Peyer's patch (tissue), 4 donors: ENCODE measurements at regions not wholly inside any gene's neighbourhood (a gene's known extent, or its start where the extent isn't known, plus 50 kb on each side); places are given as distances from the start of the nearest gene placed in this dataset.

Experiments used
- POLR2A ChIP-seq, 2 donors: fragments of 450-650 bp; IDR thresholded peaks; one replicate each; pipeline ENCODE4 v1.5.1; 2017; ENCODE audit warnings: antibody characterized with exemption in 2 of 2, mild to moderate bottlenecking in 2 of 2, moderate library complexity in 2 of 2
- TF ChIP-seq, protein P1 (sequence below), 6 experiments: fragments of 450-650 bp in 4 of 6; fragments of 200-600 bp in 2 of 6; sonication (generic) in 1 of 6; IDR thresholded peaks; one replicate each; pipeline ENCODE4 v1.5.1; 2017 to 2019; ENCODE audit warnings: antibody characterized with exemption in 6 of 6, mild to moderate bottlenecking in 3 of 6, moderate library complexity in 1 of 6

DNA sequence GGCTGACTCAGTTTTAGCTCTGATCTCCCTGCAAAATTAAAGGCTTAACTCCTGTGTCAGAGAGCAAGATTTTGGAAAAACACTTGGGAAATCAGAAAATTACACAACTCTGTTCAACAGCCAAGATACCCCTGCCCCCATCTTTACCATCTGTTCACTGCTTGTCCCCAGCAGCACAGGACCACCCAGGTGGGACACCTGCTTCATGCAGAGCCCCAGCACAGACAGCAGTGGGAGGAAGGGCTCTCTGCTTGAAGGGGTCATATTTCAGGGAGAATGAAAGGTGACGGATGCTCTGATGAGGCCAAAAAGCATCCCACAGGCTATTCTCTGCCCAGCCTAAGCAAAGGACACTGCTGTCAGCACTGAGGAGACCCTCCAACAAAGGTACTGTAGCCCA is 584.6 kb upstream of the KLHL29 start:
- TF ChIP-seq POLR2A (IDR thresholded peaks at IDR 0.05) = no peak
- TF ChIP-seq, protein P1, sequence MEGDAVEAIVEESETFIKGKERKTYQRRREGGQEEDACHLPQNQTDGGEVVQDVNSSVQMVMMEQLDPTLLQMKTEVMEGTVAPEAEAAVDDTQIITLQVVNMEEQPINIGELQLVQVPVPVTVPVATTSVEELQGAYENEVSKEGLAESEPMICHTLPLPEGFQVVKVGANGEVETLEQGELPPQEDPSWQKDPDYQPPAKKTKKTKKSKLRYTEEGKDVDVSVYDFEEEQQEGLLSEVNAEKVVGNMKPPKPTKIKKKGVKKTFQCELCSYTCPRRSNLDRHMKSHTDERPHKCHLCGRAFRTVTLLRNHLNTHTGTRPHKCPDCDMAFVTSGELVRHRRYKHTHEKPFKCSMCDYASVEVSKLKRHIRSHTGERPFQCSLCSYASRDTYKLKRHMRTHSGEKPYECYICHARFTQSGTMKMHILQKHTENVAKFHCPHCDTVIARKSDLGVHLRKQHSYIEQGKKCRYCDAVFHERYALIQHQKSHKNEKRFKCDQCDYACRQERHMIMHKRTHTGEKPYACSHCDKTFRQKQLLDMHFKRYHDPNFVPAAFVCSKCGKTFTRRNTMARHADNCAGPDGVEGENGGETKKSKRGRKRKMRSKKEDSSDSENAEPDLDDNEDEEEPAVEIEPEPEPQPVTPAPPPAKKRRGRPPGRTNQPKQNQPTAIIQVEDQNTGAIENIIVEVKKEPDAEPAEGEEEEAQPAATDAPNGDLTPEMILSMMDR (IDR thresholded peaks at IDR 0.05) = no peak
